Liver (tissue), 3 donors: ENCODE measurements at regions not wholly inside any gene's neighbourhood (a gene's known extent, or its start where the extent isn't known, plus 50 kb on each side); places are given as distances from the start of the nearest gene placed in this dataset.

ENCODE experiments used
- ATF3 ChIP-seq: IDR thresholded peaks from 2 replicates; pipeline ENCODE4 v1.6.1; 2016; ENCODE audit warnings: antibody characterized with exemption
- CTCF ChIP-seq: fragments of 150-350 bp; IDR thresholded peaks from 2 replicates; pipeline ENCODE4 v1.5.1; 2017; ENCODE audit warnings: improper control_type of control experiment, low read depth, low read length; ENCODE audit not compliant: missing input control
- EGR1 ChIP-seq, 2 donors: IDR thresholded peaks; 2 replicates each; pipeline ENCODE4 v1.6.1; 2016 to 2018; ENCODE audit warnings: antibody characterized with exemption in 2 of 2, low read depth in 2 of 2
- GABPA ChIP-seq, 2 donors: IDR thresholded peaks in 1 of 2; conservative IDR thresholded peaks in 1 of 2; 2 replicates each; pipeline ENCODE4 v1.6.1; 2016; ENCODE audit warnings: antibody characterized with exemption in 2 of 2, mild to moderate bottlenecking in 1 of 2, moderate library complexity in 1 of 2
- JUND ChIP-seq, 2 donors: IDR thresholded peaks; 2 replicates each; pipeline ENCODE4 v1.6.1; 2016; ENCODE audit warnings: antibody characterized with exemption in 2 of 2
- MAX ChIP-seq: IDR thresholded peaks from 2 replicates; pipeline ENCODE4 v1.6.1; 2016; ENCODE audit warnings: antibody characterized with exemption
- NR2F2 ChIP-seq: IDR thresholded peaks from 2 replicates; pipeline ENCODE4 v1.6.1; 2016; ENCODE audit warnings: antibody characterized with exemption
- RXRA ChIP-seq, 2 donors: IDR thresholded peaks; 2 replicates each; pipeline ENCODE4 v1.6.1; 2017 to 2018; ENCODE audit warnings: antibody characterized with exemption in 2 of 2, mild to moderate bottlenecking in 1 of 2
- TAF1 ChIP-seq: conservative IDR thresholded peaks from 2 replicates; pipeline ENCODE4 v1.6.1; 2016; ENCODE audit warnings: antibody characterized with exemption, mild to moderate bottlenecking
- YY1 ChIP-seq: IDR thresholded peaks from 2 replicates; pipeline ENCODE4 v1.6.1; 2016; ENCODE audit warnings: antibody characterized with exemption, mild to moderate bottlenecking
- ZBTB33 ChIP-seq: IDR thresholded peaks from 2 replicates; pipeline ENCODE4 v1.6.1; 2016; ENCODE audit warnings: antibody characterized with exemption
- donor health status: healthy.
- donor health status: healthy.

GRCh38 chr10:21213381-21213780 lies 312.1 kb downstream of the SKIDA1 start:
- TF ChIP-seq ZBTB33 (no peak), CTCF (no peak), ATF3 (no peak), GABPA (IDR thresholded peaks at IDR 0.05 in 1 of 2, conservative IDR thresholded peaks at IDR 0.05 in 1 of 2) (no peak), RXRA (IDR thresholded peaks at IDR 0.05) (no peak), JUND (IDR thresholded peaks at IDR 0.05) (no peak), EGR1 (IDR thresholded peaks at IDR 0.05; ENCODE audit: low read depth in 2 of 2) (no peak), MAX (no peak), NR2F2 (no peak), TAF1 (no peak), YY1 (no peak)
